ENCODE measurements at regions not wholly inside any gene's neighbourhood (a gene's known extent, or its start where the extent isn't known, plus 50 kb on each side); places are given as distances from the start of the nearest gene placed in this dataset.

- TF ChIP-seq EZH2phosphoT487 (IDR thresholded peaks at IDR 0.05; ENCODE audit: borderline replicate concordance, low read length): no peak
- no peak for TF ChIP-seq CTCF (conservative IDR thresholded peaks at IDR 0.05; ENCODE audit: low read depth, low read length)
These were observed 641.6 kb downstream of the NSUN3 start for GRCh38 chr3:94704467-94704866.

All from PC-3 (cell line).